ENCODE measurements at regions not wholly inside any gene's neighbourhood (a gene's known extent, or its start where the extent isn't known, plus 50 kb on each side); places are given as distances from the start of the nearest gene placed in this dataset.

DNA sequence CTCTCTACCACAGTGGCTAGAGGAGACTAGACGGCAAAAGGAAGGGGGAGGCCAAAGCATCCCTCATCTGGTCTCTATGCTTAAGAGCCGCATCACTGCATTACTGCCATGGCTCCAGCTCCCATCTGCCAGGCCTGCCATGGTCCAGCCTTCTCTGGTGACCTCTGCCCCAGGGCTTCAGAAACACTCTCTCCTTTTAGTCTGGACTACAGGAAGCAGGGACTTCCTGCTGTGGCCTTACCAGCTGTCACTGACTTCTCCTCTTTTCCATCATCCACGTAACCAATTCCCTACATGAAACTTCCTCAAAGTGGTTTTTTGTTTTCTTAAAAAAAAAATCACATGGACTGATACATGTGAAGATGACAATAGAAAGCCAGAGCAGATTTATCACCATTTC is 323.1 kb upstream of the NFIA start:
- Histone ChIP-seq H3K4me3 (replicated peaks; ENCODE audit: insufficient read depth, low read length) (no peak overlapping the region), H3K27ac (replicated peaks) (no peak overlapping the region), H3K27me3 (ENCODE audit: insufficient read depth, poor library complexity, severe bottlenecking) (no peaks in the 10 kb centered on the region)
- TF ChIP-seq GABPA (IDR thresholded peaks at IDR 0.05; ENCODE audit: low read depth) = no peak
- no peak for TF ChIP-seq SPI1 (IDR thresholded peaks at IDR 0.05; ENCODE audit: borderline replicate concordance, low read depth)
- no peak for TF ChIP-seq POLR2AphosphoS5 (IDR thresholded peaks at IDR 0.05; ENCODE audit: low read depth)
- no peak for TF ChIP-seq CTCF (IDR thresholded peaks at IDR 0.05; ENCODE audit: insufficient read depth, low read length)
- no peak for TF ChIP-seq REST (IDR thresholded peaks at IDR 0.05; ENCODE audit: insufficient replicate concordance, low read depth)
- no peak for DNase-seq (ENCODE audit: low read depth in 1 of 2, low spot score in 1 of 2)

DNA sequence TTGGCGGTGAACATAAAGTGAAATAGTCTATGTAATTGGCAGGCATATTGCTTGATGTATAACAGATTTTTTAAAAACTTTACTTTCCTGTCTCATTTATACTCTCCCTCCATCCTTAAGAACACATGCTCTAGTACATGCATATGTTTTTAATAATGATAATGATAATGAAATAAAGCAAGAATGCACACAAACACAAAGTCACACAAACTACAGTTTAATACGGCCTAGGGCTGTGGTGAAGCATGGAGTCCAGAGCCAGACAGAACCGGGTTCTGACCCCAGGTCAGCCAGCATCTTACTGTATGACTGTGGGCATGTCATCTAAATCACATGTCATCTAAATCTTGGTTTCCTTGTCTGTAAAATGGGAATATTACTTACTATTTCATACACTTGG is 324.9 kb upstream of the NFIA start:
- H3K27me3 ChIP-seq (ENCODE audit: insufficient read depth, poor library complexity, severe bottlenecking) = no peaks in the 10 kb centered on the region
- H3K4me3 ChIP-seq (replicated peaks; ENCODE audit: insufficient read depth, low read length) = no peak overlapping the region
- H3K27ac ChIP-seq (replicated peaks) = no peak overlapping the region
- DNase-seq (ENCODE audit: low read depth in 1 of 2, low spot score in 1 of 2) = no peak
- no peak for TF ChIP-seq SPI1 (IDR thresholded peaks at IDR 0.05; ENCODE audit: borderline replicate concordance, low read depth)
- TF ChIP-seq REST (IDR thresholded peaks at IDR 0.05; ENCODE audit: insufficient replicate concordance, low read depth) = no peak
- TF ChIP-seq CTCF (IDR thresholded peaks at IDR 0.05; ENCODE audit: insufficient read depth, low read length) = no peak
- no peak for TF ChIP-seq POLR2AphosphoS5 (IDR thresholded peaks at IDR 0.05; ENCODE audit: low read depth)
- TF ChIP-seq GABPA (IDR thresholded peaks at IDR 0.05; ENCODE audit: low read depth) = no peak

GRCh38 chr1:60753036-60753900 is 329.1 kb upstream of the NFIA start:
- Histone ChIP-seq H3K27ac (replicated peaks) (no peak overlapping the region), H3K27me3 (ENCODE audit: insufficient read depth, poor library complexity, severe bottlenecking) (no peaks in the 10 kb centered on the region), H3K4me3 (replicated peaks; ENCODE audit: insufficient read depth, low read length) (no peak overlapping the region)
- TF ChIP-seq POLR2AphosphoS5 (IDR thresholded peaks at IDR 0.05; ENCODE audit: low read depth) (no peak), REST (IDR thresholded peaks at IDR 0.05; ENCODE audit: insufficient replicate concordance, low read depth) (no peak), CTCF (IDR thresholded peaks at IDR 0.05; ENCODE audit: insufficient read depth, low read length) (no peak), GABPA (IDR thresholded peaks at IDR 0.05; ENCODE audit: low read depth) (no peak), SPI1 (IDR thresholded peaks at IDR 0.05; ENCODE audit: borderline replicate concordance, low read depth) (no peak)
- DNase-seq (ENCODE audit: low read depth in 1 of 2, low spot score in 1 of 2) = no peak

Data from HL-60 (cell line).